ENCODE measurements at regions not wholly inside any gene's neighbourhood (a gene's known extent, or its start where the extent isn't known, plus 50 kb on each side); places are given as distances from the start of the nearest gene placed in this dataset.

DNA sequence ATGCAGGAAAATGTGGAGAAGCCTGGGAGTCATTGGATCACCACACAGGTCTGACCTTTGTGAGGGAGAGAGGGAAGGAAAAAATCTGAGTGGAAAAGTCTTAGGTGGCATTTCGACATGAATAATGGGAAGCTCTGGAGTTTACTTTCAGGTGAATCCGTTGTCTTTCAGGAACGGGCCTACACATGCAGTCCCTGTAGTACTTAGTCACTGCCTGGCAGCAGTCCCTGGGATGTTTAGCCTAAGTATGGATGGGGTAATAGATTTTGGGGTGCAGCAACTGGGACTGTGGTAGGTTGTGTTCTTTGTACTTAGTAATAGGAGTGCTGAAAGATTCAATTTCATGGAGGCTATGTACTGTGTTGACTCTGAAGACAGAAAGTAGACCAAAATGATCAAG is 227.5 kb upstream of the EPHA3 start:
- no peak for TF ChIP-seq TEAD1 (CRISPR knock-in tag; IDR thresholded peaks at IDR 0.05)
- TF ChIP-seq, protein P1, sequence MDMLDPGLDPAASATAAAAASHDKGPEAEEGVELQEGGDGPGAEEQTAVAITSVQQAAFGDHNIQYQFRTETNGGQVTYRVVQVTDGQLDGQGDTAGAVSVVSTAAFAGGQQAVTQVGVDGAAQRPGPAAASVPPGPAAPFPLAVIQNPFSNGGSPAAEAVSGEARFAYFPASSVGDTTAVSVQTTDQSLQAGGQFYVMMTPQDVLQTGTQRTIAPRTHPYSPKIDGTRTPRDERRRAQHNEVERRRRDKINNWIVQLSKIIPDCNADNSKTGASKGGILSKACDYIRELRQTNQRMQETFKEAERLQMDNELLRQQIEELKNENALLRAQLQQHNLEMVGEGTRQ (CRISPR knock-in tag; IDR thresholded peaks at IDR 0.05) = no peak

Measured in WTC11 (cell line).